ENCODE measurements at regions not wholly inside any gene's neighbourhood (a gene's known extent, or its start where the extent isn't known, plus 50 kb on each side); places are given as distances from the start of the nearest gene placed in this dataset.

DNA sequence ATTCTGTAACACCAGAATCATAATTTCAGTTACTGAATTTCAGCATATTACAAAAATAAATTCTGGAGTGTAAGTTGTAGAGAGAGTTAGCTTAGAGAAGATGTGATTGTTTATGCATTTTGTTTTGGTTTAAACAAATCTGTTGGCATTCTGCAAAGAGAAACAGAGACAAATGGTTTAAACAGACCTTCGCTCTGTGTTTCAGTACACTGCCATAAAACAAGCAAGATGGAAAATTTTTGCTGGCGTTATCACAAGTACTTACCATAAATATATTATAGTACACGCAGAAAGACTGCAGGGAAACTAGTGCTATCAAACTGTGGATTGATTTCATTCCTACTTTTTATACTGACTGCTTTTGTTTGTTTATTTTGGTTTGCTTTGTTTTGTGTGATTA lies 850.3 kb upstream of the FOXG1 start:
- no peaks in the 10 kb centered on the region for H3K9me3 ChIP-seq
- no peak overlapping the region for H3K4me3 ChIP-seq
- TF ChIP-seq, protein P1, sequence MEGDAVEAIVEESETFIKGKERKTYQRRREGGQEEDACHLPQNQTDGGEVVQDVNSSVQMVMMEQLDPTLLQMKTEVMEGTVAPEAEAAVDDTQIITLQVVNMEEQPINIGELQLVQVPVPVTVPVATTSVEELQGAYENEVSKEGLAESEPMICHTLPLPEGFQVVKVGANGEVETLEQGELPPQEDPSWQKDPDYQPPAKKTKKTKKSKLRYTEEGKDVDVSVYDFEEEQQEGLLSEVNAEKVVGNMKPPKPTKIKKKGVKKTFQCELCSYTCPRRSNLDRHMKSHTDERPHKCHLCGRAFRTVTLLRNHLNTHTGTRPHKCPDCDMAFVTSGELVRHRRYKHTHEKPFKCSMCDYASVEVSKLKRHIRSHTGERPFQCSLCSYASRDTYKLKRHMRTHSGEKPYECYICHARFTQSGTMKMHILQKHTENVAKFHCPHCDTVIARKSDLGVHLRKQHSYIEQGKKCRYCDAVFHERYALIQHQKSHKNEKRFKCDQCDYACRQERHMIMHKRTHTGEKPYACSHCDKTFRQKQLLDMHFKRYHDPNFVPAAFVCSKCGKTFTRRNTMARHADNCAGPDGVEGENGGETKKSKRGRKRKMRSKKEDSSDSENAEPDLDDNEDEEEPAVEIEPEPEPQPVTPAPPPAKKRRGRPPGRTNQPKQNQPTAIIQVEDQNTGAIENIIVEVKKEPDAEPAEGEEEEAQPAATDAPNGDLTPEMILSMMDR (IDR thresholded peaks at IDR 0.05) = no peak
- DNase-seq (ENCODE audit: low spot score) (no peak), ATAC-seq (ENCODE audit: insufficient number of reproducible peaks, low FRiP score, low read depth) (no peak)
- no peaks in the 10 kb centered on the region for H3K36me3 ChIP-seq
- H3K27me3 ChIP-seq (replicated peaks; ENCODE audit: insufficient read depth) = no peaks in the 10 kb centered on the region
- H3K4me1 ChIP-seq (ENCODE audit: control insufficient read depth in 1 of 2, low read depth in 2 of 2) = no peaks in the 10 kb centered on the region
- no peak overlapping the region for H3K27ac ChIP-seq

- H3K4me1 ChIP-seq (ENCODE audit: control insufficient read depth in 1 of 2, low read depth in 2 of 2) = no peaks in the 10 kb centered on the region
- no peaks in the 10 kb centered on the region for H3K36me3 ChIP-seq
- H3K4me3 ChIP-seq = no peak overlapping the region
- TF ChIP-seq, protein P1 (IDR thresholded peaks at IDR 0.05) = no peak
- H3K27me3 ChIP-seq (replicated peaks; ENCODE audit: insufficient read depth) = no peaks in the 10 kb centered on the region
- no peak for ATAC-seq (ENCODE audit: insufficient number of reproducible peaks, low FRiP score, low read depth)
- DNase-seq (ENCODE audit: low spot score) = no peak
- H3K9me3 ChIP-seq = no peaks in the 10 kb centered on the region
- H3K27ac ChIP-seq = no peak overlapping the region
Measured at GRCh38 chr14:27917896-27918295, 848.7 kb upstream of the FOXG1 start.

DNA sequence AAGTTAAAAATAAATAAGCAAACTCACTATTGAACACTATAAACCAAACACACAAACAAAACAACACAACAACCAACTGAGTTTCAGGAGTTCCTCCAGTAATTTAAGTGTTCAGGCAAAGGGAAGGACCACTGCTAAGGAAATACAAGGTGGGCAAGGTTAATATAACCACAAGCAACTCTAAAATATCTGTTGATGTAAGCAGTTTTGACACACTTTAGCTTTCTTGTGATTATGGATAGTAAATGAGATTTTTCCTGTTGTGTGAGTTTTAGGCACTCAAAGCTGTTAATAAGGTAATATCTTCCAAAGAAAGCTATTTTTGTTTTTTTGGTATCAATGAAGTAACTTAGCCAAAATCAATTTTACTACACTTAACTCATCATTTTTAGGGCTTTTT lies 839.1 kb upstream of the FOXG1 start:
- no peak for DNase-seq (ENCODE audit: low spot score)
- no peak for ATAC-seq (ENCODE audit: insufficient number of reproducible peaks, low FRiP score, low read depth)
- H3K9me3 ChIP-seq = no peaks in the 10 kb centered on the region
- H3K36me3 ChIP-seq = no peaks in the 10 kb centered on the region
- no peak overlapping the region for H3K4me3 ChIP-seq
- TF ChIP-seq, protein P1 (IDR thresholded peaks at IDR 0.05) = no peak
- no peak overlapping the region for H3K27ac ChIP-seq
- H3K4me1 ChIP-seq (ENCODE audit: control insufficient read depth in 1 of 2, low read depth in 2 of 2) = no peaks in the 10 kb centered on the region
- H3K27me3 ChIP-seq (replicated peaks; ENCODE audit: insufficient read depth) = no peaks in the 10 kb centered on the region

GRCh38 chr14:27929797-27930347 lies 836.7 kb upstream of the FOXG1 start:
- H3K36me3 ChIP-seq = no peaks in the 10 kb centered on the region

GRCh38 chr14:27938392-27938791 lies 828.2 kb upstream of the FOXG1 start:
- no peak overlapping the region for H3K4me3 ChIP-seq
- DNase-seq (ENCODE audit: low spot score) = no peak
- no peaks in the 10 kb centered on the region for H3K9me3 ChIP-seq
- no peak overlapping the region for H3K27ac ChIP-seq
- H3K4me1 ChIP-seq (ENCODE audit: control insufficient read depth in 1 of 2, low read depth in 2 of 2) = no peaks in the 10 kb centered on the region
- TF ChIP-seq, protein P1 (IDR thresholded peaks at IDR 0.05) = no peak
- H3K36me3 ChIP-seq = no peaks in the 10 kb centered on the region
- no peaks in the 10 kb centered on the region for H3K27me3 ChIP-seq (replicated peaks; ENCODE audit: insufficient read depth)
- no peak for ATAC-seq (ENCODE audit: insufficient number of reproducible peaks, low FRiP score, low read depth)

More at GRCh38 chr14:27929797-27930347, 836.7 kb upstream of the FOXG1 start:
- TF ChIP-seq, protein P1 (IDR thresholded peaks at IDR 0.05) = no peak
- H3K4me3 ChIP-seq = no peak overlapping the region
- DNase-seq (ENCODE audit: low spot score) (no peak), ATAC-seq (ENCODE audit: insufficient number of reproducible peaks, low FRiP score, low read depth) (no peak)
- no peaks in the 10 kb centered on the region for H3K27me3 ChIP-seq (replicated peaks; ENCODE audit: insufficient read depth)
- no peaks in the 10 kb centered on the region for H3K4me1 ChIP-seq (ENCODE audit: control insufficient read depth in 1 of 2, low read depth in 2 of 2)
- no peak overlapping the region for H3K27ac ChIP-seq
- H3K9me3 ChIP-seq = no peaks in the 10 kb centered on the region
